NOMO-1 treated with dmso at 0.1 percent for 144 hours (cell line): ENCODE measurements at regions not wholly inside any gene's neighbourhood (a gene's known extent, or its start where the extent isn't known, plus 50 kb on each side); places are given as distances from the start of the nearest gene placed in this dataset.
"Not testable (repeated sequence)": the region's sequence is repeated elsewhere in the genome, so short reads cannot be mapped to it uniquely, and the experiment has no call there.

ENCODE experiments used
- DNase-seq: peaks from one replicate; lab custom pipeline; 2025; ENCODE audit not compliant: unreplicated experiment; lab: John Stamatoyannopoulos, UW

- no peak for DNase-seq
These were observed 297.2 kb downstream of the C6orf118 start for GRCh38 chr6:165012183-165012582.

DNA sequence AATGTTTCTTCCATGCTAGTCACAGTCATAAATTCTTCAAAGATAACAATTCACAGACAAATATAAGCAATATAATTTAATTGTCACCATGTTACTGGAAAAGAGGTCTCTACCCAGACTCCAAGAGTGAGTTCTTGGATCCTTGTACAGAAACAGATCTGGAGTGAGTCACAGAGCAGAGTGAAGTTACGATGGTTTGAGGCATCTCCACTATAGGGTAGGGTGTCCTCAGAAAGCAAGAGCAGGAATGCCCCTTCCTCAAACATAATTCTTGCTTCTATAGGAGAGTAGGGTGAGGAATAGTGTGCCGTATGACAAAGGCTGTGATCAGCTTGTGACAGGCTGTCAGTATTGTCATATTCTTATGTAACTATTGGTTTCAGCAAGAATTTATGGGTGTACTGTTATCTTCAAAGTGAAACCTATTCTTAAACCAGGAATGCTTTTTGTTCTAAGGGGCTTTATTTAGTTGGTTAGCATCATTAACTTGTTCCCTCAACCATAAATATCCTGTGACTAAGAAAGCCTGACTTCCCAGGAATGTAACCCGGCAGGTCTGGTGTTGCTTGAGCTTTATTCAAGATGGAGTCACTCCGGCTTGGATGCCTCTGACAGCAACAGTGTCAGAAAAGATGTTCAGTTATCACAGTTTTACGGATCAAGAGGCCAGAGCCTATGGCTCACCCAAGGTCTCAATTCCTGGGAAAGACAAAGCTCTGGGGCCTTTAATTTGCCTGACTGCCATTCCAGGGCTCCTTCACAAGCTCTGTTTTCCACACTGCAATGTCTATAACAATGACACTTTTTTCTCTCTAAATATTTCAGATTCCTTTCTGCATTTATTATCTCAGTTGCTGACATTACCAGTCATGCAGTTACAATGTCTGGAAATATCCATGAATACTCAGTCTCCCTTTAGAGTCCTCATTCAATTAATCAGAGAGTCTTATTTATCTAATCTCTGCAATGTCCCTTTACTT is 298.6 kb downstream of the C6orf118 start:
- DNase-seq, result no peak

DNA sequence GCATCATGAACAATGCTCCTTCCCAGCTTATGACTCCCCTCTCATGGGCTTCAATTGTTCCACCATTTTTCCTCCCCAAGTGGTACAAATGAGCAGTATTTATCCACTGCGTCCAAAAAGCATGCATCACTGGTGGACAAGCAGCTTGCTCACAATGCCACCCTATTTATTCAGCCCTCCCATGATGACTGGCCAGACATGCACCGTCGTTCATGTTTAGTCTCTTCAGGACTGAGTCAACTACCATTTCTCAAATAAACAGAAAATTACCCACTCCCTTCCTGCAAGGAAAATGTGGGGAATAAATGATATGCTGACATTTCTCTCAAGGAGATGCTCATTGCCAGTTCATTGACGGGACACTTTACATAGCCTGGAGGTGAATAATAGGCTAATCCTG is 300.4 kb downstream of the C6orf118 start:
- DNase-seq, result no peak

GRCh38 chr6:165002866-165003265 is 306.5 kb downstream of the C6orf118 start:
- no peak for DNase-seq

- DNase-seq, result no peak
These were observed 307.0 kb downstream of the C6orf118 start for GRCh38 chr6:165002358-165002757.

GRCh38 chr6:165001502-165002157 is 307.8 kb downstream of the C6orf118 start:
- no peak for DNase-seq

GRCh38 chr6:164998297-164998696 is 311.1 kb downstream of the C6orf118 start:
- DNase-seq, result no peak

DNA sequence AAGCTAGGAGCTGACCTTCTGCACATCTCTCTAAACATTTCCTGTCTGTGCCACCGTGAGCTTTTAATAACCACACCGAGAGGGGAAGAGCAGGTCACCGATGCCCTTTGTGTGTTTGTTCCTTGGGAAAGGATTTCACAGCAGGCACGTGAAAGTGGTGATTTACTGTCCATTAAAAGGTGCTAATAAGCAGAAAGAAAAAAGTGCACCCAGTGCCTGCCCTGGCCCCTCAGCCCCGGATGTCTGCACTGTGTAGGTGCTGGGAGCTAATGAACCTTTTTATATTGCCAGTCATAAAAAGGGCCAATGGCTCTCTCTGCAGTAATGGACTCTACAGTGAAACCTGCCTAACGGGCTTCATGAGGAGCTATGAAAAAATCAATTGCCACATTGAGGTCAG is 312.6 kb downstream of the C6orf118 start:
- no peak for DNase-seq

- DNase-seq, result no peak
These were observed 317.8 kb downstream of the C6orf118 start for GRCh38 chr6:164991573-164991972.

GRCh38 chr6:164990901-164991300 is 318.5 kb downstream of the C6orf118 start:
- no peak for DNase-seq

GRCh38 chr6:164982389-164982788 is 327.0 kb downstream of the C6orf118 start:
- DNase-seq, result no peak

GRCh38 chr6:164967102-164967501 is 342.3 kb downstream of the C6orf118 start:
- no peak for DNase-seq

DNA sequence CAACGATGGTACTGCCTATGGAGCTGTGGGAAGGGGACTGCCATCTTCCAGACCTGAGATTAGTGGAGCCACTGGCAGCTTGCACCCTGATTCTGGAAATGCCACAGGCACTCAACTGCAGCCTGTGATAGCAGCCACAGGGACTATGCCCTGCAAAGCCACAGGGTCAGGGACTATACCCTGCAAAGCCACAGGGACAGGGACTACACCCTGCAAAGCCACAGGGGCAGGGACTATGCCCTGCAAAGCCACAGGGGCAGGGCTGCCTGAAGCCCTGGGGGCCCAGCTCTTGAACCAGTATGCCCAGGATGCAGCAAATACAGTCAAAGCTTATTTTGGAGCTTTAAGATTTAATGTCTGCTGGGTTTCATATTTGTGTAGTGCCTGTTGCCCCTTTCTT is 346.6 kb downstream of the C6orf118 start:
- DNase-seq, result no peak

- no peak for DNase-seq
These were observed 362.2 kb downstream of the C6orf118 start for GRCh38 chr6:164947164-164947563.

DNA sequence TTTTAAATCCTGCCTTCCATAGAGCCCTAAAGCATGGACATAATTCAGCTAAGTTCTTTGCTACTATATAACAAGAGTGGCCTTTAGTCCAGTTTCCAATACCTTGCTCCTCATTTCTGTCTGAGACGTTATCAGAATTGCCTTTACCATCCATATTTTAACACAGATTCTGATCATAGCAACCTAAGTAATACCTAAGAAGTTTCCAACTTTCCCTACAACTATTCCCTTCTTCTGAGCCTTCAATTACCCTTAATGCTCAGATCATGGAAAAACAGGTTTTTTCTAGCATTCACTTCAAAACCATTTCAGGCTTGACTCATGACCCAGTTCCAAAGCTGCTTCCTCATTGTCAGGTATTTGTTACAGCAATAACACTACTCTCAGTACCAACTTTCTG is 367.1 kb downstream of the C6orf118 start:
- no peak for DNase-seq

DNA sequence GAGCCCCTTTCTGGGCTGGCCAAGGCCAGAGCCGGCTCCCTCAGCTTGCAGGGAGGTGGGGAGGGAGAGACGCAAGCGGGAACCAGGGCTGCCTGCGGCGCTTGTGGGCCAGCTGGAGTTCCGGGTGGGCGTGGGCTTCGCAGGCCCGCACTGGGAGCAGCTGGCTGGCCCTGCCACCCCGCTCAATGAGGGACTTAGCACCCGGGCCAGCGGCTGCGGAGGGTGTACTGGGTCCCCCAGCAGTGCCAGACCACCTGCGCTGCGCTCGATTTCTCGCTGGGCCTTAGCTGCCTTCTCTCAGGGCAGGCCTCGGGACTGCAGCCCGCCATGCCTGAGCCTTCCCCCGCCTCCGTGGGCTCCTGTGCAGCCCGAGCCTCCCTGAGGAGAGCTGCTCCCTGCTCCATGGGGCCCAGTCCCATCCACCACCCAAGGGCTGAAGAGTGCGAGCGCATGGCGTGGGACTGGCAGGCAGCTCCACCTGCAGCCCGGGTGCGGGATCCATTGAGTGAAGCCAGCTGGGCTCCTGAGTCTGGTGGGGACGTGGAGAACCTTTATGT is 376.1 kb downstream of the C6orf118 start:
- not testable (repeated sequence) for DNase-seq

GRCh38 chr6:164929408-164929977 is 379.9 kb downstream of the C6orf118 start:
- DNase-seq, result no peak

- DNase-seq, result no peak
These were observed 380.5 kb downstream of the C6orf118 start for GRCh38 chr6:164928728-164929407.

DNA sequence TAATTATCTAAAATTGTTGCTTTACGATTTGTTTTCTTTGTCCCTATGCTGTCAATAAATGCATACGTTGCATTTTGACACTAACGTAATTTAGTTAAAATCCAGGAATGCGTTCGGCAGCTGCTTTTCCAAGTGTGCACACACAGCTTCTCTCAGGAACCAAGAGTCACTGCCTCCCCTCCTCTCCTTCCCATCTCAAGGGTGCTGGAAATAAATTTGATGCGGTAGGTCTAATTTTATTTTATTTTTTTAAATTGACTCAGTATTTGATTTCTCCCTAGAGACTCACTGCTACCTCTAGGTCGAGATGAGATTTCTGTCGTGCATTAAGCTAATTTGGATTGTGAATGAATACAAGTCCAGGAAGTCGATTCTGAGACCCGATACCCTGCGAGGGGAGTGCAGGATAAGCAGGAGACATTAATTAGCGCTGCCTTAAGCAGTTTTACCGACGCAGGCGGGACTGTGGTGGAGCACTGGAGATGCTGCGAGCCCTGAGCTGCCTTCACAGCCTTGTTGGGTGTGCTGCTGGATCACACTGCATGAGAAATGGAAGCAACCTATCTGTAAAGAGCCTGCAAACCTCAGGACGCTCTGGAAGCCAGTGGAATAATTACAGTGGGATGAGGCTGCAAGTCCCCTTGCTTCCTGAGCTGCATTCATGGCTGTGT is 381.2 kb downstream of the C6orf118 start:
- no peak for DNase-seq

- peak; percentile 19 for DNase-seq
These were observed 381.9 kb downstream of the C6orf118 start for GRCh38 chr6:164927288-164928056.
